PC-9 (cell line): ENCODE measurements at regions not wholly inside any gene's neighbourhood (a gene's known extent, or its start where the extent isn't known, plus 50 kb on each side); places are given as distances from the start of the nearest gene placed in this dataset.

Experiments used
- BruUV-seq: library from RNA; stranded (reverse); fragments of 400-500 nt; replicated peaks from 2 replicates; lab custom pipeline; 2021; lab: Mats Ljungman, UMichigan
- CTCF ChIA-PET: fragments of 300-600 bp; sonication (Branson Sonifier 250); formaldehyde crosslinking; loops from one replicate; lab custom pipeline; 2022; ENCODE audit warnings: antibody characterized with exemption; lab: Charles Lee
- POLR2A ChIA-PET: fragments of 300-600 bp; sonication (Branson Sonifier 250); formaldehyde crosslinking; loops from one replicate; lab custom pipeline; 2022; ENCODE audit warnings: antibody characterized with exemption; ENCODE audit not compliant: unreplicated experiment; lab: Charles Lee
- DNase-seq, 2 experiments: peaks; one replicate each; pipeline versions ENCODE4 v3.0.0 to v3.0.0-alpha.2; 2015 to 2022; ENCODE audit warnings: mixed read lengths in 1 of 2
- H2AFZ ChIP-seq: fragments of 200-600 bp; sonication (generic); 2 replicates; pipeline ENCODE4 v1.8.1; 2017; ENCODE audit warnings: antibody characterized with exemption
- H3F3A ChIP-seq: fragments of 200-600 bp; sonication (generic); 2 replicates; pipeline ENCODE4 v1.8.1; 2017; ENCODE audit warnings: antibody characterized with exemption, mild to moderate bottlenecking, low read depth; ENCODE audit not compliant: insufficient read depth
- H3K27ac ChIP-seq: fragments of 200-600 bp; sonication (generic); 2 replicates; pipeline ENCODE4 v1.6.1; 2016; ENCODE audit warnings: mixed run types
- H3K27me3 ChIP-seq: fragments of 200-600 bp; sonication (generic); 2 replicates; pipeline ENCODE4 v1.6.1; 2016; ENCODE audit warnings: low read depth, mixed run types; ENCODE audit not compliant: insufficient read depth
- H3K36me3 ChIP-seq: fragments of 200-600 bp; sonication (generic); 2 replicates; pipeline ENCODE4 v1.6.1; 2016; ENCODE audit warnings: low read depth, mixed run types
- H3K4me1 ChIP-seq: fragments of 200-600 bp; sonication (generic); replicated peaks from 2 replicates; pipeline ENCODE4 v1.6.1; 2016; ENCODE audit warnings: mixed run types; ENCODE audit not compliant: insufficient read depth
- H3K4me2 ChIP-seq: fragments of 200-600 bp; sonication (generic); 2 replicates; pipeline ENCODE4 v1.6.1; 2017; ENCODE audit warnings: mixed run types
- H3K4me3 ChIP-seq: fragments of 200-600 bp; sonication (generic); 2 replicates; pipeline ENCODE4 v1.6.1; 2016; ENCODE audit warnings: mixed run types
- H3K79me2 ChIP-seq: fragments of 200-600 bp; sonication (generic); 2 replicates; pipeline ENCODE4 v1.6.1; 2017; ENCODE audit warnings: low read depth, mixed run types
- H3K9me2 ChIP-seq: fragments of 200-600 bp; sonication (generic); 2 replicates; pipeline ENCODE4 v1.8.1; 2017; ENCODE audit warnings: mild to moderate bottlenecking; ENCODE audit not compliant: insufficient read depth
- H3K9me3 ChIP-seq: fragments of 200-600 bp; sonication (generic); 2 replicates; pipeline ENCODE4 v1.8.1; 2016; ENCODE audit warnings: low read depth; ENCODE audit not compliant: insufficient read depth
- H4K20me1 ChIP-seq: fragments of 200-600 bp; sonication (generic); 2 replicates; pipeline ENCODE4 v1.8.1; 2017; ENCODE audit not compliant: insufficient read depth
- CTCF ChIP-seq: fragments of 200-600 bp; sonication (generic); conservative IDR thresholded peaks from 2 replicates; pipeline ENCODE4 v1.6.1; 2017; ENCODE audit warnings: mixed run types, antibody characterized with exemption, mild to moderate bottlenecking, moderate library complexity
- EZH2 ChIP-seq: fragments of 200-600 bp; sonication (generic); IDR thresholded peaks from 2 replicates; pipeline ENCODE4 v1.8.0; 2017; ENCODE audit warnings: antibody characterized with exemption, low read depth
- intact Hi-C: fragments of 100-400 bp; cut with micrococcal nuclease; formaldehyde crosslinking; loops from one replicate; pipeline ENCODE4 v1.10.0; 2022; ENCODE audit not compliant: unreplicated experiment

DNA sequence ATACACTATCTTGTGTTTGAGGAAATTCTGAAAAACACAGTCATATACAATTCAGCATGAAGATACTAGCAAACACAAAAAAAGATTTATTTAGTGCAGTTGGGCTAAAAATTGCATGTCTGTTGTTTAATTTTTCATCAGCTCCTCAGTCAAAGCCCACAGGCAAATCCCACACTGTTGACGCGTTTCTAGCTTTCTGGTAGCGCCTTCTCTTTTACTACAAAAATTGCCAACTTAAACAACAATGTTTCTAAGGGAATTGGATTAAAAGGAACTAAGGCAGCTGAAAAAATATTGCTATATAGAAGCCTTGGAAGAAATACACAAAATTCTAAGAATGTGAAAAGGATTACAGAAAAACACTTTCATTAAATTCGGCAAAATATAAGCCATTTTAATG lies 196.7 kb upstream of the P2RY1 start:
- no peak for DNase-seq
- Histone ChIP-seq H3F3A (no peaks in the 10 kb centered on the region), H3K9me3 (no peaks in the 10 kb centered on the region), H3K79me2 (no peaks in the 10 kb centered on the region), H3K4me1 (no peaks in the 10 kb centered on the region), H3K4me3 (no peak overlapping the region), H4K20me1 (no peaks in the 10 kb centered on the region), H2AFZ (no peak overlapping the region), H3K9me2 (no peaks in the 10 kb centered on the region), H3K27ac (no peak overlapping the region), H3K4me2 (no peak overlapping the region), H3K36me3 (no peaks in the 10 kb centered on the region), H3K27me3 (no peaks in the 10 kb centered on the region)
- TF ChIP-seq CTCF: no peak
- no peak for TF ChIP-seq EZH2
- BruUV-seq: no TSS peak
- POLR2A ChIA-PET: no interaction called here
- CTCF ChIA-PET: no interaction called here
- intact Hi-C loops: no loop called here

DNA sequence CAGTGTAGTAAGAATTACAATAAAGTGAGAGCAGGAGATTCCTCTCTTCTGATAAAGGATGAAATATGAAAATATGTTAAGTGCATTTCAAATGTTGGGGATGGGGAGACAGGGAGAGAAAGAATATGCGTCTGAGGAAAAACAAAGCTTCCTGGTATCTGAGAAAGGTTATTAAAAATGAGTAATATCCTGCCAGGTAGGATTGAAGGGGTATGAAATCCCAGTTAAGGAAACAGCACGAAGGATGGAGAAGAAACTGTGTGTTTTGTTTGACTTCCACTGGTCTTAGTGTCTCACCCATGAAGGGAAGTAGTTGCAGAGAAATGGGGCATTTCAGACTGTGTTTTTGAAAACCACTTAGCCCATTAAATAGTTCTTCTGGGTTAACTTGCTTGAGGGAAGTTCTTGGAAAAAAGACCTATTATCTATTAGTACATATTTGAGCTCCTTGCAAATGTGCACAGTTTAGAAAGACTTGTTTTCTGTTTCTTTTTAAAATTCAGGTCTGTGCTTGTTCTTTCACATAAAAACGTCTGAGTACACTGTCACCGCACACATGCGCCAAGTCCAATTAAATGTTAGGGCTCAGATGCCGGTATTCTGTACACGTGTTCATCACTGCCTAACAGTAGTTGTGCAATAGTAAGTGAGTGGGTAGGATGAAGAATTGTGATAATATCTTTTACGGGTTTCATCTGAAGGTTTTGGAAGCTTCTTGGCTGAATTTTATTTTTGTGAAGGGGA lies 196.1 kb upstream of the P2RY1 start:
- DNase-seq: no peak
- Histone ChIP-seq H3K4me3 (no peak overlapping the region), H4K20me1 (no peaks in the 10 kb centered on the region), H3K36me3 (no peaks in the 10 kb centered on the region), H3K9me2 (no peaks in the 10 kb centered on the region), H2AFZ (no peak overlapping the region), H3K4me1 (no peaks in the 10 kb centered on the region), H3K4me2 (no peak overlapping the region), H3F3A (no peaks in the 10 kb centered on the region), H3K27ac (no peak overlapping the region), H3K27me3 (no peaks in the 10 kb centered on the region), H3K9me3 (no peaks in the 10 kb centered on the region), H3K79me2 (no peaks in the 10 kb centered on the region)
- POLR2A ChIA-PET: no interaction called here
- CTCF ChIA-PET: no interaction called here
- no peak for TF ChIP-seq EZH2
- no TSS peak for BruUV-seq
- intact Hi-C loops: no loop called here

DNA sequence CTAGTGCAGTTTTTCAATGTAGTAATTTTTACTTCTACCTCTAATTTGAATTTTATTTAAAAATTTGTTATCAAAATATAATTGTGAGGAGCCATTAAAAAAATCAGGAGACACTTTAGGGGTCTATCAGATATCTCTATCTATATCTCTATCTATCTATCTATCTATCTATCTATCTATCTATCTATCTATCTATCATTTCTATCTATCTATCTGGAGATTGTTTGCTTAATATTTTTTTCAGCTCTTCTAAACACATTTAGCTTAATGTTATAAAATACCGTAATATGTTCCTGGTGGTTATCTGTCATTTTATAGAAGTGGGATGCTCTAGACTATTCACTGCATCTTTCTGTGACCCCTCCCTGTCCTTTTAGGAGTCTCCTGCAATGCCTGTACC lies 193.7 kb upstream of the P2RY1 start:
- ChIA-PET CTCF (no interaction called here), POLR2A (no interaction called here)
- Histone ChIP-seq H3K9me3 (no peaks in the 10 kb centered on the region), H3K4me2 (no peak overlapping the region), H3K79me2 (no peaks in the 10 kb centered on the region), H3K4me3 (no peak overlapping the region), H3F3A (no peaks in the 10 kb centered on the region), H4K20me1 (no peaks in the 10 kb centered on the region), H3K36me3 (no peaks in the 10 kb centered on the region), H2AFZ (no peak overlapping the region), H3K9me2 (no peaks in the 10 kb centered on the region), H3K27ac (no peak overlapping the region), H3K27me3 (no peaks in the 10 kb centered on the region), H3K4me1 (no peaks in the 10 kb centered on the region)
- TF ChIP-seq EZH2: no peak
- TF ChIP-seq CTCF: no peak
- no TSS peak for BruUV-seq
- intact Hi-C loops: no loop called here
- no peak for DNase-seq

- no peak overlapping the region for H2AFZ ChIP-seq
- TF ChIP-seq EZH2 (no peak), CTCF (no peak)
- H3K27ac ChIP-seq: no peak overlapping the region
- no peaks in the 10 kb centered on the region for H4K20me1 ChIP-seq
- H3K79me2 ChIP-seq: no peaks in the 10 kb centered on the region
- no peak for DNase-seq
- ChIA-PET CTCF (no interaction called here), POLR2A (no interaction called here)
- no peaks in the 10 kb centered on the region for H3K4me1 ChIP-seq
- no peaks in the 10 kb centered on the region for H3K9me3 ChIP-seq
- no peaks in the 10 kb centered on the region for H3F3A ChIP-seq
- no TSS peak for BruUV-seq
- no peak overlapping the region for H3K4me2 ChIP-seq
- no peaks in the 10 kb centered on the region for H3K9me2 ChIP-seq
- no peak overlapping the region for H3K4me3 ChIP-seq
- H3K27me3 ChIP-seq: no peaks in the 10 kb centered on the region
- intact Hi-C loops: no loop called here
- H3K36me3 ChIP-seq: no peaks in the 10 kb centered on the region
Measured at GRCh38 chr3:152642658-152643057, 192.3 kb upstream of the P2RY1 start.
